NCI-H510A (cell line): ENCODE measurements at regions not wholly inside any gene's neighbourhood (a gene's known extent, or its start where the extent isn't known, plus 50 kb on each side); places are given as distances from the start of the nearest gene placed in this dataset.

Experiments
- DNase-seq: peaks from one replicate; lab custom pipeline; 2025; lab: John Stamatoyannopoulos, UW

DNA sequence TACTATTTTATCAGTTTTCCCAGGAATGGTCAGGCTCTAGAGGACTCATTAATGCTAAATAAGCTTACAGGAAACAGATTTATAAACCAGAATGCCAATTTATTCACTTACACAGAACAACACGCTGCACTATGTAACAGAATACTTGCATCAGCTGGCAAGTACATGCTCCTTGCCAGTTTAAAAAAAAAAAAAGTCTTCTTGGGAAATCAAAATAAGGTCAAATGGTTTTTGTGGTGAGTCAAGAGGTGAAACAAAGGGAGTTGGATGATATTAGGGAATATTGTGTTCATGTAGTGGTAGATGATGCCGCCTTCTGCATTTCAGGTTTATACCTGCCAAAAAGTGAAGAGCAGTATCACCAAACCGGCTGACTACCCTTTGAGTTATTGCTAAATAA lies 1322.1 kb upstream of the ZEB2 start:
- DNase-seq, result no peak

GRCh38 chr2:145836986-145837385 lies 1317.1 kb upstream of the ZEB2 start:
- DNase-seq, result no peak

DNA sequence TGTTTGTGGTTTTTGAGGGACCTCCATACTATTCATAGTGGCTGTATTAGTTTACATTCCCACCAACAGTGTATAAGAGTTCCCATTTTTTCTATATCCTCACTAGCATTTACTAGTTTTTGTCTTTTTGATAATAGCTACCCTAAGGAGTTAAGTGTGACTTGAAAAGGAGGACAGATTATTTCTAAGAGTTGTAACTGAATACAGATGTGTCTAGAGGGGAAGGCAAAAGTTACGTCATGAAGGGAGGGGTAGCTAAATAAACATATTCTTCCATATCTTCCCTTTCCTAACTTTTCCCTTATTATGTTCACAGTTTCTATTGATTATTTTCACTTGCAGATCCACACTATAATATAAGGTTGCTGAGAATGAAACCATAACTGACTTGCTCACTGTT lies 1315.7 kb upstream of the ZEB2 start:
- no peak for DNase-seq

GRCh38 chr2:145832681-145833080 lies 1312.8 kb upstream of the ZEB2 start:
- DNase-seq, result no peak

DNA sequence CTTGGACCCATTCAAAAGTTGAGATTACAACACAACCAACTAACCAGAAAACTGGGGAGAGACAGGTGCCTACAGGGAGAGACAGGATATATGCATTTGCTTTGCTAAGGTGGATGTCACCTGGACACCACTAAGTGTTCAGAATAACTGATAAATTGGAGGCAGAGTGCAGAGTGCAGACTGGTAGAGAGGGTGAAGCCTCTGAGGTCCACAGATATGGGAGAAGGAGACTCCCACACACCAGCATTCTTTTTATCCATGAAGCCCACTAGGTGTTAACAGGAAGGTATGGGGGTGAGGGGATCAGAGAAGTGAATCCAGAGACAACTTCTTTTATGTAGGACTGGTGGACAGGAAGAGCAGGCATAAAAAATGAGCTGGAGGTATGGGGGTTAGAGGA lies 1310.0 kb upstream of the ZEB2 start:
- DNase-seq, result no peak

DNA sequence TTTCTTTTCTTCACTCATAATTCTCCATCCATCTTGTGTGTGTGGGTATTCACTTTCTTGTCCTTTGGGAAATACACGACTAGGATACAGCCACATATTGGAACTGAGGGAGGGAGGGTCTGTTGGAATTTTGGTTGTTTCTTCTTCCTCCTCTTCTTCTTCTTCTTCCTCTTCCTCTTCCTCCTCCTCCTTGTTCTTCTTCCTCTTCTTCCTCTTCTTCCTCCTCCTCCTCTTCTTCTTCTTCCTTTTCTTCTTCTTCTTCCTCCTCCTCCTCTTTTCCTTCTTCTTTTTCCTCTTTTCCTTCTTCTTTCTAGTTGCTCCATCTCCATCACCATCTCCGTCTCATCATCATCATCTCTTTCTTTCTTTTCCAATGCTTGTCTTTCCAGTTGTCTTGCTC lies 1307.3 kb upstream of the ZEB2 start:
- no peak for DNase-seq

- DNase-seq, result no peak
Observed at GRCh38 chr2:145824384-145824783, 1304.5 kb upstream of the ZEB2 start.

DNA sequence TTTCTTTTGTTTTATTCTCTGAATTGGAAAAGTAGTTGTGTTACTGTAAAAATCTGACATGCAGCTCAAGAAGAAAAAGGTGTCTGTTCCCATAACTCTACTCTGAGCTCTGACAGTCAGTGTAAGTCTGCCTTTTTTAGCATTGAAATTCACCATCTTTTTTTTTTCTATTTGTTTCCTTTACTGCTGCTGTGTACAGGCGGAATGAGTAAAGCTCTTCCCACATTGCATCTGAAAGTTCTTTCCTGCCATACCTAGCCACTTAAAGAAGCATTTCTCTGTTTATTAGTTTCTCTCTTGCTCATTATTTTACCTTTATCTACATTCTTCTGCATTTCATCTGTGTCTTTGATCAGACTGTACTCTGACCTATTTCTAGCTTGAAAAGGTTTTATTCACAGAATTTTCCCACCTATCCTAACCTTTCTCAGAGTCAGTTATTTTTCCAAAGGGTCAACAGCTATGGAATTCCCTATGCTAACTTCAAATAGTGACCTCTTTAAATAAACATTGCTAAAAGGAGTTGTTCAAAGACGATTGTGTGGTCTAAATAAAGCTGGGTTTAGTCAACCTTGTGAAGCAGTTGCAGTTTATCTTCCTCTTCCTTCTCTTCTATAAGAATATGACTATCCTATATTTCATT lies 1303.1 kb upstream of the ZEB2 start:
- DNase-seq, result no peak

DNA sequence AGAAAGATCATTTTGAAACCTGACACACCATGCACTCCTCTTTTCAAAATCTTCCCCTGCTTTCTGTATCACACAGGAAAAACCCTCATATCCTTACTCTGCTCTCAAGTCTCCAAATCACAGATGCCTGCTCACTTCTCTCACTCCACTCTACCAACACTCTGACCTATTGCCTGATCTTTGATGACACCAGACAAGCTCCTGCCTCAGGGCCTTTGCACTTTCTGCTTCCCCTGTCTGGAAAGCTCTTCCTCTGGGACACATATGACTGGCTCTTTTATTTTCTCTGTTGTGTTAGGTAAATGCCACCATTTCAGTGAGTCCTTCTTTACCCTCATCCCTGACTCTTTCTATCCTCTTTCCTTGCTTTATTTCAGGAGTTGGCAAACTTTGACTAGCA lies 1300.7 kb upstream of the ZEB2 start:
- no peak for DNase-seq

- DNase-seq, result no peak
Observed at GRCh38 chr2:145818890-145819504, 1299.1 kb upstream of the ZEB2 start.

GRCh38 chr2:145815933-145816332 lies 1296.0 kb upstream of the ZEB2 start:
- no peak for DNase-seq

GRCh38 chr2:145813481-145813880 lies 1293.6 kb upstream of the ZEB2 start:
- no peak for DNase-seq

DNA sequence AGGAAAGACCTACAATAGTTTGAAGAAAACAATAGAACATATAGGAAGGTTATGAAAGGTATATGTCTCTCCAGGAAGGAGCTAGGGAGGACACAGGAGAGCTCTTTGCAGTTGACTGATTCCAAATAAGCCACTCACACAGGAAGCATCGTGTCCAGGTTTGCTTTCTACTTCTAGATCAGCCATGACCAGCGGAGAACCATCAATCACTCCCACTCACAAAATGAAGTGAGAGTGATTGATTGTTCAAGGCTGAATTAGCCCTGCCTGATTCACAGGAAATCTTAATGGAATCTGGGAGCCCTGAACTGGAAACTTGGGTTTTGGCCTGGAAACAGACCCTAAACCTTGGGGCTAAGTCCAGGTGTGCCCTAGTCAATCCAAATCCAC lies 1292.2 kb upstream of the ZEB2 start:
- DNase-seq, result peak; percentile 22

- no peak for DNase-seq
Observed at GRCh38 chr2:145811276-145812164, 1291.6 kb upstream of the ZEB2 start.

GRCh38 chr2:145807968-145808367 lies 1288.0 kb upstream of the ZEB2 start:
- DNase-seq, result no peak

GRCh38 chr2:145807554-145807953 lies 1287.6 kb upstream of the ZEB2 start:
- DNase-seq, result no peak

- DNase-seq, result no peak
Observed at GRCh38 chr2:145806546-145806945, 1286.6 kb upstream of the ZEB2 start.

DNA sequence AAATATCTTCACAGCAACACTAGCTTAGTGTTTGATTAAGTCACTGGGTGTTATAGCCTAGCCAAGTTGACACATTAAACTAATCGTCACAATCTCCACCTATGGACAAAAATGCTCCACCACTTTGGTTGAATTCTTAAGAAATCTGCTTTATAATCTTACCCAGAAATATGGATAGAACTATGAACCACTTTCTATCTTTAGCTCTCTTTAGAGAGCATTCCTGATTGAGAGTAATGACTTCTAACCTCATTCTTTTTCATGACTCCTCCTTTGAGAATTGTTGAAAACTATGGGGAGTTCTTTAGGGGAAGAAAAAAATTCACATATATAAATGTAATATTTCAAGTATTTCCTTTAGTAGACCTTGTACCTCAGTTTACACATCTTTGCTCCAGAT lies 1282.2 kb upstream of the ZEB2 start:
- no peak for DNase-seq

- no peak for DNase-seq
Observed at GRCh38 chr2:145801210-145801609, 1281.3 kb upstream of the ZEB2 start.

- DNase-seq, result no peak
Observed at GRCh38 chr2:145800151-145801091, 1280.5 kb upstream of the ZEB2 start.

- DNase-seq, result no peak
Observed at GRCh38 chr2:145799595-145800108, 1279.7 kb upstream of the ZEB2 start.

DNA sequence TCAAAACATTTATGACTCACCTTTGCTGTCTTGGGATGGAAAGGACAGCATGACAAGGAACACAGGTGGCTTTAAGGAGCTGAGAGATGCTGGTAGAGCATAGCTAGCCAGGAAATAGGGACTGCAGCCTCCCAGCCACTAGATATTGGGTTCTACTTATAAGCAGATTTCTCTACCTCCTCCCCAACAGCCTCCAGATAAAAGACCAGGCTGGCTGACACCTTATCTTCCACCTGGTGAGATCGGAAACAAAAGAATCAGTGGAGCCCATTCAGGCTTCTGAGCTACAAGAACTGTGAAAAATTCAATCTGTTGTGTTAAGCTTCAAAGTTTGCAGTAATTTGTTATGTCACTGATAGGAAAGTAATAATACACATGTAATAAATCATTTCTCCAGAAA lies 1278.5 kb upstream of the ZEB2 start:
- no peak for DNase-seq
